GM21825 (cell line): ENCODE measurements at regions not wholly inside any gene's neighbourhood (a gene's known extent, or its start where the extent isn't known, plus 50 kb on each side); places are given as distances from the start of the nearest gene placed in this dataset.
A peak's percentile ranks its signal among the peaks of the same experiment; 100 is the strongest.
"Not testable (repeated sequence)": the region's sequence is repeated elsewhere in the genome, so short reads cannot be mapped to it uniquely, and the experiment has no call there.

Source experiments
- ATAC-seq: cut with Tn5 transposase; IDR thresholded peaks from one replicate; pipeline ENCODE4 v1.9.1; 2021; ENCODE audit warnings: mild to moderate bottlenecking, moderate library complexity; ENCODE audit not compliant: unreplicated experiment

DNA sequence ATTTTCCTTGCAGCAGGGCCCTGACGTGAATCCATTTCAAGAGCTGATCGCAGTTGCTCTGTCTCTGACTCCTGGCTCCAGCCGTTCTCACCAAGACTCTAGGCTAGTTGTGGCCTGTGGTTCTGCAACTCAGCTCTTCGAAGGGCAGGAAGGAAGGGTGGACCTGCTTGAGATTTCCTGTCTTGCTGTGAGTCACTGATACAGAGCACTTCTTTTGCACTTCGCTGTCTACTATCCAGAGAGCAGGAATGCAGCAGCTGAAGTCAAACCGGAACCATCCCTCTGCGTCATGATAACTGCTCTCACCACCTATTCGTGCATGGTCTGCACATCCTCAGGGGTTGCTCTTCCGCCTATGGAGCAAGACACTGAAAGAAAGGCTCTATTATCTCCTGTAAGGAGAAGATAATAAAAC lies 59.7 kb downstream of the RAP2B start:
- ATAC-seq, result peak; percentile 99

DNA sequence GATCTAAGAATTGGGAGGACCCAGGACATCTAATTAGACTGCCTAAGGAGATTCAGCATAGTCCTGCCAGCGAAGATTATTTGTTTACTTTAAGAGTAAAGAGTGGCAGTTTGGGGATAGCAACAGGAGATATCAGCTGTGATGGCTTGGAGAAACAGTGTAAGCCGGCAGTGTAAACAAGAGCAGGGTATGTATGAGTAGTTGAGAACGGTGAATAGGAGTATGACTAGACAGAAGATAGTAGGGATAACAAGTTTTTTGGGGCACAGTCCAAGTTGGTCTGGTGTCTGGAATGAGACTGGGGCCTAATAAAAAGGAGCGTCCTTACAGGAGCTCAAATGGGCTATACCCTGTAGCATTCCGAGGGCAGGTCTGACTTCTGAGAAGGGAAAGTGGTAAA lies 64.9 kb downstream of the RAP2B start:
- ATAC-seq, result not testable (repeated sequence)

DNA sequence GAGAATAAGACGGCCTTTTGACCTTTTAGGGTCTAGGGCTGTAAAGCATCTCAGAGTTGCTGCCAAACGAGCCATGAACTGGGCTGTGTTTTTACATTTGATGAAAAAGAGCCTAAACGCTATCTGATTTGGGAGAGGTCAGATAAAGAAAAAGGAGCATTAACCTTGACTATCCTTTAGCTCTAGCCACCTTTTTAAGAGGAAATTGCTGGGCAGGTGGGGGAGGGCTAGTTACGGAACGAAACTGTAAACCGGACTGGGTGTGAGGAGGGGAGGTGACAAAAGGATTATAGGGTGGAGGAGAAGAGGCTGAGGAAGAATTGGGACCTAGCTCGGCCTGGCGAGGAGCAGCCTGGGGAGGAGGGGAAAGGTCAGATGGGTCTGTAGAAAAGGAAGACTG lies 68.4 kb downstream of the RAP2B start:
- not testable (repeated sequence) for ATAC-seq

DNA sequence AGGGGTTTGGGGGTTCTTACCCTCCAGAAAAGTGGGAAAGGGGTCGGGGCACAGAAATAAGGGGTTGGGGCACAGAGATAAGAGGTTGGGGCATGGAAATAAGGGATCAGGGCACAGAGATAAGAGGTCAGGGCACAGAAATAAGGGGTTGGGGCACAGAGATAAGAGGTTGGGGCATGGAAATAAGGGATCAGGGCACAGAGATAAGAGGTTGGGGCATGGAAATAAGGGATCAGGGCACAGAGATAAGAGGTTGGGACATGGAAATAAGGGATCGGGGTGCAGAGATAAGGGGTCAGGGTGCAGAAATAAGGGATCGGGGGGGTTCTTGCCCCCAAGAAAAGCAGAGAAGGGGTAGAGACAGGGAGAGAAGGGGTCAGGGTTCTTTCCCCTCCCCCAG lies 69.2 kb downstream of the RAP2B start:
- not testable (repeated sequence) for ATAC-seq

DNA sequence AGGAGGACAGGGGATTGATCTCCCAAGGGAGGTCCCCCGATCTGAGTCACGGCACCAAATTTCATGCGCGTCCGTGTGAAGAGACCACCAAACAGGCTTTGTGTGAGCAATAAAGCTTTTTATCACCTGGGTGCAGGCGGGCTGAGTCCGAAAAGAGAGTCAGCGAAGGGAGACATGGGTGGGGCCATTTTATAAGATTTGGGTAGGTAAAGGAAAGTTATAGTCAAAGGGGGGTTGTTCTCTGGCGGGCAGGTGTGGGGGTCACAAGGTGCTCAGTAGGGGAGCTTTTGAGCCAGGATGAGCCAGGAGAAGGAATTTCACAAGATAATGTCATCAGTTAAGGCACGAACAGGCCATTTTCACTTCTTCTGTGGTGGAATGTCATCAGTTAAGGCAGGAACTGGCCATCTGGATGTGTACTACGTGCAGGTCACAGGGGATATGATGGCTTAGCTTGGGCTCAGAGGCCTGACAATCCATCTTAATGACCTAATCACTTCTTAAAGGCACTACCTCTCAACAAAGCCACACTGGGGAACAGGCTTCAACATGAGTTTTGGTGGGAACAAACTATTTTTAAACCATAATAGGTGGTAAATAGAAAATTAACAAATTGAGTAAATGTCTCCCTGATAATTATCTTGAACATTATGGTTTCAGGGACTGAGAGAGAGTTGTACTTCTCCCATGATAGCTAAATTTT lies 70.2 kb downstream of the RAP2B start:
- not testable (repeated sequence) for ATAC-seq

DNA sequence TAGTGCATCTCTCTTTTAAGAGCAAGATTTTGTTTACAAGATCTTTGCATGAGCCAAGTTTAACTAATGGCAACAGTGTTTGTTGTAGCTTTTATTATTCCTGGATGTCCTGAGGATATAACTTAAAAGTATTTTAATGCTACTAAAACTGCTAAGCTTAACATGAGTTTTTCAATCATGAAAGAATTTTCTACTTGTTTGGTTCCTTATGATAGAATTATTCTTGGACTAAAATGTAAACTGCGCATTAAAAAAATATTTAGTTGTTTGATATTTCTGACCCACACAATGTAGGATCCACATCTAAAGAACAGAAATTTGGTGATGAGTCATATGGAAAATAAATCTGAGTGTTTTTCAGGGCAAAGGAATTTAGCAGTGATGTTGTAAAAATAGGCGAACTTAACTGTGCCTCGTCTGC lies 70.8 kb downstream of the RAP2B start:
- no peak for ATAC-seq

DNA sequence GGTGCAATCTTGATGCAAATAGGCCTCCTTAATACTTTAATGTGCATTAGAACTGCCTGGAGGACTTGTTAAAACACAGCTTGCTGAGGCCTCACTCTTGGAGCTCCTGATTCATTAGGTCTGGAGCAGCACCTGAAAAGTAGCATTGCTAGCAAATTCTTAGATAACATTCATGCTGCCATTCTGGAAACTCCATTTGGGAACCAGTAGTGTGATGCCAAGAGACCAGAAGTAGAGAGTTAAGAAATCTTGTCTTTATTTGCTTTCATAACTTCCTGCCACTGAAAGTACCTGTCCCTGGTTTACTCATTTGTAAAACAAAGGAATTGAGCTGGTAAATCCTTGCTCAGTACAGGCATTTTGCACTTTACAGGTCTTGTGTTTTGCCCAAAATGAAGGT lies 72.0 kb downstream of the RAP2B start:
- ATAC-seq, result no peak

DNA sequence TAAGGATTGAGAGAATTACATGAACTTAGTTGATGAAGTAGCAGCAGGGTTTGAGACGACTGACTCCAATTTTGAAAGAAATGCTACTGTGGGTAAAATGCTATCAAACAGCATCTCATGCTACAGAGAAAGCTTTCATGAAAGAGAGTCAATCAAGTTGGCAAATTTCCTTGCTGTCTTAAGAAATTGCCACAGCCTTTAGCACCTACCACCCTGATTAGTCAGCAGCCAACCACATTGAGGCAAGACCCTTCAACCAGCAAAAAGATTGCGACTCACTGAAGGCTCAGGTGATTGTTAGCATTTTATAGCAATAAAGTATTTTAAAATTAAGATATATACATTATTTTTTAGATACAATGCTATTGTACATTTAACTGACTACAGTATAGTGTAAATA lies 80.9 kb downstream of the RAP2B start:
- no peak for ATAC-seq

DNA sequence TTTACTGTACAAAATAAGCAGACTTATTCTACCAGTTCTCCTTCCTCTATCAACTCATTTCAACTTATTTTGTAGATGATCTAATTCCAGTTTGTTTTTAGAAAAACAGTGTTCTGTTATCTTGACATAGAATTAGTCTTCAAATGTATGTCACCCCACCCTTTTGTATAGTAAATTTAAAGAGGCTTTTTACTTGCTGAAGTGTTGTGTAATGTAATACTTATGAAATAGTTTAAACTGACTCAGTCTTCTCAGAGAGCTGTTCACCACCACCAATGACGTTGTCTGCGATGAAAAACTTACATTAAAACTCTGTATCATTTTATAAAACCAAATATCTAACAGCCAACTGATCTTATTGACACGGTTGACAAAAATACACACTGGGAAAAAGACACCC lies 82.9 kb downstream of the RAP2B start:
- no peak for ATAC-seq

DNA sequence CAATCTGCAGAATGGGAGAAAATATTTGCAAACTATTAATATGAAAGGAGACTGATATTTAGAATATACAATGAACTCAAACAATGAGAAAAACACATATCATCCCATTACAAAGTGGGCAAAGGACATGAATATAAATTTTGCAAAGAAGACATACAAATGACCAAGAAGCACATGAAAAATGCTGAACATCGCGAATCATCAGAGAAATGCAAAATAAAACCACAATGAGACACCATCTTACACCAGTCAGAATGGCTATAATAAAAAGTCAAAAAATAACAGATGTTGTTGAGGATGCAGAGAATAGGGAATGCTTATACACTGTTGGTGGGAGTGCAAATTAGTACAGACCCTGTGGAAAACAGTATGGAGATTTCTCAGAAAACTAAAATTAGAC lies 83.6 kb downstream of the RAP2B start:
- ATAC-seq, result no peak

DNA sequence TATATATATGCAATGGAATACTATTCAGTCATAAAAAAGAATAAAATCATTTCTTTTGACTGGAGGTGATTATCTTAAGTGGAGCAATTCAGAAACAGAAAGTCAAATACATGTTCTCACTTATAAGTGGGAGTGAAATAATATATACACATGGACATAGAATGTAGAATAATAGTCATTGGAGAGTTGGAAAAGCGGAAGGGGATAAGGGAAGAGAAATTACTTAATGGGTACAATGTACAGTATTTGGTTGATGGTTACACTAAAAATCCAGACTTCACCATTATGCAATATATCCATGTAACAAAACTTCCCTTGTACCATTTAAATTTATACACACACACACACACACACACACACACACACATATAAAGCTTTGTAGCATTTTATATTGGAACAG lies 84.3 kb downstream of the RAP2B start:
- ATAC-seq, result no peak

DNA sequence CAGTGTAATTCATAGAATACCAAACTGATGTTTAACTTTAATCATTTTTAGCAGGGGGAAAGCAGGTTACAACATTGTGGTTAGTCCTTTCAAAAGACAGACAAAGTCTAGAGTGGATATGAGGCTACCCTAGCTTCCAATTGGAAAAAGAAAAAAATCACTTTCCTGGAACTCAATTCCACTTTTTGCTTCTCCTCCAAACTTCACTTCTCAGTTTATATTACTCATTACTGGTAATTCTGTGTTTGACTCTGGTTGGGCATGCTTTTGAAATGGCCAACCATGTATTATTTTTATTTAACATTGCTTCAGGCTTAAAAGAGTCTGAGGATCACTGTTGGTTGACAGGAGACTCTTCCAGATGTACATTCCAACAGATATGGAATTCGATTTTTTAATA lies 84.8 kb downstream of the RAP2B start:
- no peak for ATAC-seq

DNA sequence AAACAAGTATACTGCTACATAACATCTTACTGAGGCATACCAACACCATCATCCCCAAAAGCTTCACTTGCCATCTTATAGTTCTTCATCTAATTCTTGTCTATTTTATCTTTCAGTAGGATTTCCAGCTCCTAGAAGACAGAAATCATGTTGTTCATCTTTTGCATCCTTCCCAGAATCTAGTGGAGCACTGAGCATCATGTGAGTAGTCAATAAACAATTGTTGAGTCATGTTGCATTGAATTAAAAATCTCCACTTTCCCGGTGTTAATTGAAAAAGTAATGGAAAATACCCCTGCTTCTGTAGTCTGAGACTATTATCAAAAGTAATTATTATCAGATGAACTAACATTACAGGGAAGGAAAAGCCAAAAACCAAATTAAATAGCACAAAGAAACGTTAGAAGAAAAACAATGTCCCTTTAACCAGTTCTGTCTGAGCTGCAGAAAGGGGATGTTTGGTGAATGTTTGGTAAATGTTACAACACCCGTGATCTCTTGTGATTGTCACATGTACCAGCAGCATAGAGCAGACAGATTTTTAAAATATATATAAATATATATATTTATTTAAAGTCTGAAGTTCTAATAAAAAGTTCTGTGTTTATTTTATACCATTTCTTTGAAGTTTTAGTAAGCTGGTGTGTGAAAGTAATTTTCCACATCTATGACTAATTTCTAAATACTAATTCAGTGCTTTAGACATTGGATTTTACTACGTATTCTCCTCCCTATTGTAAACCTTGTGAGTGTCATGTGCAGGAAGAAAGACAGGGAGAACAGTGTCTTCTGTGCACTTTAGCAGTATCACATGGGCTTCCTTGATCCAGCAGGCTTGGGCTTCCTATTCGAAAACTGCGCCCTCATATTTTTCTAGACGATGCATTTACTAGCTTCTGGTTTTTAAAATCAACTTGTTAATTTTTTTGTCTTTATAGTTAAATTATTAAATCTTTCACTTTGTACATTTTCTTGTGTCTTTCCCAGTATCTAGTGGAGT lies 85.6 kb downstream of the RAP2B start:
- no peak for ATAC-seq

DNA sequence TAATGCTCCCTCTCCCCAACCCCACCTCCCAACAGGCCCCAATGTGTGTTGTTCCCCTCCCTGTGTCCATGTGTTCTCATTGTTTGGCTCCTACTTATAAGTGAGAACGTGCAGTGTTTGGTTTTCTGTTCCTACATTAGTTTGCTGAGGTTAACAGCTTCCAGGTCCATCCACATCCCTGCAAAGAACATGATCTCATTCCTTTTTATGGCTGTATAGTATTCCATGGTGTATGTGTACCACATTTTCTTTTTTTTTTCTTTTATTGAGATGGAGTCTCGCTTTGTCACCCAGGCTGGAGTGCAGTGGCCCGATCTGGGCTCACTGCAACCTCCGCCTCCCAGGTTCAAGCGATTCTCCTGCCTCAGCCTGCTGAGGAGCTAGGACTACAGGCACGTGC lies 86.8 kb downstream of the RAP2B start:
- not testable (repeated sequence) for ATAC-seq

DNA sequence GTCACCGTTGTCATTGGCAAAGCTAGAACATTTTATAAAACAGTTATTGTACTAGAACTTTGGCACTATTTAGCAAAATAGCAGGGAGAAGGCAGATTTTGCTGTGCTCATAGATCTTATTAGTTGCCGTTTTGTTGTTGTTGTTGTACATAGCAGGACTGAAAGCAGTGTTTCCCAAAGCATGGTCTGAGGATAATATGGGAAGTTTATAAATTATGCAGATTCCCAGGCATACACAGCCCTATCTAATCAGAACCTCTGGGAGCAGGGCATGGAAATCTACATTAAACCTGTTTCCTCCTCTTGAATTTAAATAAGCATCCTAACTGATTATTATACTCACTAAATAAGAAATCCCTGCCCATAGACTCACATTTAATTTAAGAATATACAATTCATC lies 87.9 kb downstream of the RAP2B start:
- ATAC-seq, result no peak

DNA sequence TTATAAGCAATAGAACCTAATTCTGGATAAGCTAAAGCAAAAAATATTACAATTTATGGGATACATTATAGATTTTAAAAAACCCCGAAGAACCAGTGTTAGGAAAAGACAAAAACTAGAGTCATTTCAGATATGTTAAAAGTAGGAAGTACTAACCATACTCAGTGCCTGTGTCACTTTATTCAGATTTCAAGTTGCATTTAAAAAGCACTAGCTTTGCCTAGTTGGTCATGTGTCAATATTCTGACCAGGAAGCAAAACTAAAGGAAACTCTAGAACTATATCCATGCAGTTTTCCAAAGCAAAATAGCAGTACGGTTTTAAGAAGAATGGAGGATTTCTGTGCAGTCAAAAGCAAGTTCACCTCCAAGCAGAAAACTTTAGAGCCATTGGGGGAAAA lies 88.4 kb downstream of the RAP2B start:
- no peak for ATAC-seq

DNA sequence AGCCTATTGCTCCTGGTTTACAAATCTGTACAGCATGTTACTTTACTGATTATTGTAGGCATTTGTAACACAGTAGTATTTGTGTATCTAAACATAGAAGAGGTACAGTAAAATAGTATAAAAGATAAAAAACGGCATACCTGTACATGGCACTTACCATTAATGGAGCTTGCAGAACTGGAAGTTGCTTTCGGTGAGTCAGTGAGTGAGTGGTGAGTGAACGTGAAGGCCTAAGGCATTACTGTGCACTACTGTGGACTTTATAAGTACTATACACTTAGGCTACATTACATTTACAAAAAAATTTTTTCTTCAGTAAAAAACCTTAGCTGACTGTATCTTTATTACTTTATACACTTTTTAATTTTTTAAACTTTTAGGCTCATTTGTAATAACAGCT lies 90.9 kb downstream of the RAP2B start:
- no peak for ATAC-seq

DNA sequence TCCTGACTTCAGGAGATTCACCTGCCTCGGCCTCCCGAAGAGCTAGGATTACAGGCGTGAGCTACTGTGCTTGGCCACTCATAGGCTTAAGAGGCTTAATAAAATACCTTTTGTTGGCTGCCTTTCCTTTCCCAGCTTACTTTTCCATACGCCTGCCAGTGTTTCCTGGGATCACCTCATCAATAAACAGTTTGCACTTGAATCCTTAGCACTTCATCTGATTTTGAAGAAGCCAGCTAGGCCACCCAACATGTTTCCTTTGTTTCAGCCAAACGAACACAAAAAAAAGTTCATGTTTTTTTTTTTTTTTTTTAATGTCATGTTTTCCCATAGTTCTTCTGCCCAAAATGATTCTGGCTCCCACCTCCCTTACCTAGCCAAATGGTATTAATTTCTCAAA lies 92.3 kb downstream of the RAP2B start:
- no peak for ATAC-seq

DNA sequence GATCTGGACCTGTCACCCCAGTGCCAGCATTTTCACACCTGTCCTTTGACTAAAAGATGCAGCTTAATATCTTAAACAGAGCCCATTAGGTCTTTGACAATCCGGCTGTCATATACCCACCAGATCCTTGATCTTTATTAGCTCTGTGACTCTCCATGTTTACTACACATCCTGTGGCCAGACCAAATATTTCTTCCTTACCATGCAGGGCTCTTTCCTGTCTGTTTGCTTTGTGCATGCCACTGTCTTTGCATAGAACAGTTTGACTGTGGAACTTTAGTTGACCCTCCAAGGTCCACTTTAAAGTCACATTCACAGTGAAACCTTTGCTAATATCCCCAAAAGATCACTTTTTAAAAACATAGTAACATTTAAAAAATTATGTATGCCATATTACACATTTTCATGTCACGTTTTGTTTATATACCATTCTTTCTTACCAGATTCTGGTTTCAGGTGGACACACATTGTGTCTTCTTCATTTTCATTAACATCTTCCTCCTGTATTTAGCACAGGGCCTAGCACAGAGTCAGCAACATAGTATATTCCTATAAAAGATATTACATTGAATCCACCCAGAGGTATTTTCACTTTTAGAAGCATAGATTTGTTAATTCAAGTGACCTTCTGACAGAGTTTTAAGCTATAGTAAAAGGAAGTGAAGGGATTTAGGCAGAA lies 95.8 kb downstream of the RAP2B start:
- no peak for ATAC-seq

DNA sequence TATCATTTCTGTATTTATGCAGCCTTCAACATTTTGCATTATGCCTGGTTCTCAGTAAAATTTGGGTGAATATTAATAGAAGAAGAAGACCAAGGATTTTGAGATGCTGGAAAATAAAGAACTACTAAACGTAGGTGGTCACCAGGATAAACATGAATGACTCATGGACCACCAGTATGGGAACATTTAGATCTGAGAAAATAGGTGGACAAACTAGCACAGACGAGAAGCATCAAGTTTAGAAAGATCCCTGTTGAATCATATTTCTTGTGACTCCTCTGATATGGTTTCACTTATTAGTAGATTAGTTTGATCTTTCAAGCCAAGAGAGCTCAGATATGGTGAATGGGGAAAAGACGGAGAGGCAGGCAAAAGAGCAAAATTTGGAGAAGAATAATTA lies 97.9 kb downstream of the RAP2B start:
- ATAC-seq, result no peak

DNA sequence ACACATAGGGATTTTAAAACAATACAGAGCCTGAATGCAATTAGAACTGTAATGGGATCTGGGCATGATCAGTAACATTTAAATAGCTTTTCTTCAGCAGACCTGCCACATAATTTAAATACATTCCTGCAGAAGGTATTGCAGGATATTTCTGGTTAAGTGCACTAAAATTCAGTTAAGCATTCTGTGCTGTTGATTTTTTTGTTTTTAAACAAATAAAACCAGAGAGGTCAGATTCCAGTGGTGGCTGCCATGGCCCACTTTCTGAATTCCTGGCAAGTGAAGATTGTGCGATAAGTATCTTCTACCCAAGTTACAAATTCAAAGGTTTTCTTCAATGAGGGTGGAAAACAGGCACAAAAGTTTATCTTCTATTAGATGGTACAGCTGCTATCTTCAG lies 98.7 kb downstream of the RAP2B start:
- ATAC-seq, result no peak

DNA sequence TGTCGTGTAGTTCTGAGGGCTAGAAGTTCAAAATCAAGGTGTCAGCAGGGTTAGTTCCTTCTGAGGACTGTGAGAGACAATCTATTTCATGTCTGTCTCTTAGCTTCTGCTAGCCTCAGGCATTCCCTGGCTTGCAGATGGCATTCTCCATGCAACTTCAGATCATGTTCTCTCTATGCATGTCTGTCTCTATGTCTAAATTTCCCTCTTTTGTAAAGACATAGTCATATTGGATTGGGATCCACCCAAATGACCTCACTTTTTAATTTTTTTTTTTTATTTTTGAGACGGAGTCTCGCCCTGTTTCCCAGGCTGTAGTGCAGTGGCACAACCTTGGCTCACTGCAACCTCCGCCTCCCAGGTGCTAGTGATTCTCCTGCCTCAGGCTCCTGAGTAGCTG lies 104.6 kb downstream of the RAP2B start:
- no peak for ATAC-seq
